Cardiac muscle cell (in vitro differentiated cells and primary cell): ENCODE measurements at regions not wholly inside any gene's neighbourhood (a gene's known extent, or its start where the extent isn't known, plus 50 kb on each side); places are given as distances from the start of the nearest gene placed in this dataset.
"Not testable (repeated sequence)": the region's sequence is repeated elsewhere in the genome, so short reads cannot be mapped to it uniquely, and the experiment has no call there.

Experiments used
- DNase-seq, 2 donors: peaks; one replicate each; pipeline versions ENCODE4 v3.0.0 to v3.0.0-alpha.2; 2010 to 2017; ENCODE audit warnings: low read depth in 1 of 2, low spot score in 1 of 2
- H3K27ac ChIP-seq: fragments of 200-600 bp; sonication (generic); 2 replicates; pipeline ENCODE4 v1.5.1; 2016
- H3K27me3 ChIP-seq: fragments of 200-600 bp; sonication (generic); 2 replicates; pipeline ENCODE4 v1.6.0; 2016; ENCODE audit warnings: control low read depth
- H3K36me3 ChIP-seq: fragments of 200-600 bp; sonication (generic); 2 replicates; pipeline ENCODE4 v1.5.1; 2016; ENCODE audit warnings: control low read depth
- H3K4me1 ChIP-seq: fragments of 200-600 bp; sonication (generic); 2 replicates; pipeline ENCODE4 v1.8.1; 2017; ENCODE audit warnings: low read depth, mild to moderate bottlenecking, mixed run types
- H3K4me3 ChIP-seq: fragments of 200-600 bp; sonication (generic); 2 replicates; pipeline ENCODE4 v1.5.1; 2016; ENCODE audit warnings: mild to moderate bottlenecking
- H3K9me3 ChIP-seq: fragments of 200-600 bp; sonication (generic); 2 replicates; pipeline ENCODE4 v1.5.1; 2017; ENCODE audit warnings: low read depth, mild to moderate bottlenecking, control low read depth
- CTCF ChIP-seq: IDR thresholded peaks from 2 replicates; pipeline ENCODE4 v1.5.1; 2012; ENCODE audit warnings: low read depth, mild to moderate bottlenecking, low read length

GRCh38 chr4:156517956-156518355, 453.6 kb downstream of the PDGFC start:
- TF ChIP-seq CTCF = no peak
- Histone ChIP-seq H3K9me3 (no peaks in the 10 kb centered on the region), H3K4me3 (no peak overlapping the region), H3K27ac (no peak overlapping the region), H3K36me3 (no peaks in the 10 kb centered on the region), H3K4me1 (no peaks in the 10 kb centered on the region), H3K27me3 (no peaks in the 10 kb centered on the region)
- DNase-seq = no peak

GRCh38 chr4:156517546-156517945, 454.1 kb downstream of the PDGFC start:
- Histone ChIP-seq H3K4me1 (no peaks in the 10 kb centered on the region), H3K36me3 (no peaks in the 10 kb centered on the region), H3K27ac (no peak overlapping the region), H3K4me3 (no peak overlapping the region), H3K27me3 (no peaks in the 10 kb centered on the region), H3K9me3 (no peaks in the 10 kb centered on the region)
- no peak for DNase-seq
- no peak for TF ChIP-seq CTCF

GRCh38 chr4:156516698-156517097, 454.9 kb downstream of the PDGFC start:
- Histone ChIP-seq H3K9me3 (no peaks in the 10 kb centered on the region), H3K27ac (no peak overlapping the region), H3K4me1 (no peaks in the 10 kb centered on the region), H3K36me3 (no peaks in the 10 kb centered on the region), H3K27me3 (no peaks in the 10 kb centered on the region), H3K4me3 (no peak overlapping the region)
- TF ChIP-seq CTCF = no peak
- DNase-seq = no peak

- no peak overlapping the region for H3K27ac ChIP-seq
- no peaks in the 10 kb centered on the region for H3K36me3 ChIP-seq
- no peaks in the 10 kb centered on the region for H3K27me3 ChIP-seq
- H3K9me3 ChIP-seq = no peaks in the 10 kb centered on the region
- no peaks in the 10 kb centered on the region for H3K4me1 ChIP-seq
- no peak for TF ChIP-seq CTCF
- DNase-seq = no peak
- no peak overlapping the region for H3K4me3 ChIP-seq
Measured at GRCh38 chr4:156515295-156515694, 456.3 kb downstream of the PDGFC start.

- Histone ChIP-seq H3K4me3 (no peak overlapping the region), H3K9me3 (no peaks in the 10 kb centered on the region), H3K4me1 (no peaks in the 10 kb centered on the region), H3K36me3 (no peaks in the 10 kb centered on the region), H3K27ac (no peak overlapping the region), H3K27me3 (no peaks in the 10 kb centered on the region)
- peak; percentile 12 to 32 for DNase-seq
- no peak for TF ChIP-seq CTCF
Measured at GRCh38 chr4:156512622-156513021, 459.0 kb downstream of the PDGFC start.

- not testable (repeated sequence) for H3K27ac ChIP-seq, DNase-seq, H3K36me3 ChIP-seq
Measured at GRCh38 chr4:156509921-156510320, 461.7 kb downstream of the PDGFC start.

More at GRCh38 chr4:156509921-156510320, 461.7 kb downstream of the PDGFC start:
- H3K4me1 ChIP-seq, H3K4me3 ChIP-seq, H3K9me3 ChIP-seq, H3K27me3 ChIP-seq: not testable (repeated sequence)
